ENCODE measurements at regions not wholly inside any gene's neighbourhood (a gene's known extent, or its start where the extent isn't known, plus 50 kb on each side); places are given as distances from the start of the nearest gene placed in this dataset.

GRCh38 chrX:63917296-63917695, 132.3 kb upstream of the ARHGEF9 start:
- Histone ChIP-seq H3K9me3 (peaks cover 0 to 6% (median 0%) of the 10 kb centered on the region in 4 donors), H3K27ac (replicated peaks in 1 of 4) (no peak overlapping the region), H3K4me3 (no peak overlapping the region), H3K36me3 (no peaks in the 10 kb centered on the region), H3K27me3 (no peaks in the 10 kb centered on the region), H3K4me1 (no peaks in the 10 kb centered on the region)
- WGBS, result 83% methylated on average over 1 of the region's 1 CpG
- no peak for DNase-seq (ENCODE audit: extremely low spot score)
- TF ChIP-seq EP300 (IDR thresholded peaks at IDR 0.05) (no peak), CTCF (IDR thresholded peaks at IDR 0.05) (no peak), POLR2A (IDR thresholded peaks at IDR 0.05; ENCODE audit: low read depth) (no peak), POLR2AphosphoS5 (IDR thresholded peaks at IDR 0.05) (no peak)
- intact Hi-C loops (cut with DNase I), result no loop called here

- Histone ChIP-seq H3K4me3 (no peak overlapping the region), H3K36me3 (no peaks in the 10 kb centered on the region), H3K27ac (replicated peaks in 1 of 4) (no peak overlapping the region), H3K27me3 (no peaks in the 10 kb centered on the region), H3K9me3 (peaks cover 0 to 6% (median 0%) of the 10 kb centered on the region in 4 donors), H3K4me1 (no peaks in the 10 kb centered on the region)
- intact Hi-C loops (cut with DNase I), result no loop called here
- no peak for DNase-seq (ENCODE audit: extremely low spot score)
- TF ChIP-seq CTCF (IDR thresholded peaks at IDR 0.05), result no peak
- no peak for TF ChIP-seq EP300 (IDR thresholded peaks at IDR 0.05)
- TF ChIP-seq POLR2AphosphoS5 (IDR thresholded peaks at IDR 0.05), result no peak
- no peak for TF ChIP-seq POLR2A (IDR thresholded peaks at IDR 0.05; ENCODE audit: low read depth)
Measured at GRCh38 chrX:63913719-63914118, 128.7 kb upstream of the ARHGEF9 start.

- Histone ChIP-seq H3K9me3 (peaks cover 0 to 30% (median 3%) of the 10 kb centered on the region in 4 donors), H3K4me3 (no peak overlapping the region), H3K27ac (replicated peaks in 1 of 4) (no peak overlapping the region), H3K27me3 (no peaks in the 10 kb centered on the region), H3K4me1 (no peaks in the 10 kb centered on the region), H3K36me3 (no peaks in the 10 kb centered on the region)
- intact Hi-C loops (cut with DNase I), result no loop called here
- TF ChIP-seq POLR2AphosphoS5 (IDR thresholded peaks at IDR 0.05), result no peak
- no peak for DNase-seq (ENCODE audit: extremely low spot score)
- WGBS, result 57% methylated on average over 2 of the region's 2 CpGs
Measured at GRCh38 chrX:63889001-63889400, 104.0 kb upstream of the ARHGEF9 start.

- H3K9me3 ChIP-seq, result peaks cover 0 to 14% (median 0%) of the 10 kb centered on the region in 4 donors
- intact Hi-C loops (cut with DNase I), result no loop called here
- H3K36me3 ChIP-seq, result no peaks in the 10 kb centered on the region
- H3K4me1 ChIP-seq, result no peaks in the 10 kb centered on the region
- no peak for TF ChIP-seq EP300 (IDR thresholded peaks at IDR 0.05)
- no peak for TF ChIP-seq POLR2AphosphoS5 (IDR thresholded peaks at IDR 0.05)
- no peak for TF ChIP-seq CTCF (IDR thresholded peaks at IDR 0.05)
- TF ChIP-seq POLR2A (IDR thresholded peaks at IDR 0.05; ENCODE audit: low read depth), result no peak
- DNase-seq (ENCODE audit: extremely low spot score), result no peak
- no peak overlapping the region for H3K4me3 ChIP-seq
- WGBS, result 79% methylated on average over 7 of the region's 10 CpGs
- no peaks in the 10 kb centered on the region for H3K27me3 ChIP-seq
- H3K27ac ChIP-seq (replicated peaks in 1 of 4), result no peak overlapping the region
Measured at GRCh38 chrX:63884821-63885790, 100.1 kb upstream of the ARHGEF9 start.

- WGBS, result 69% methylated on average over 3 of the region's 3 CpGs
- Histone ChIP-seq H3K4me1 (no peaks in the 10 kb centered on the region), H3K27ac (replicated peaks in 1 of 4) (no peak overlapping the region), H3K4me3 (no peak overlapping the region), H3K36me3 (no peaks in the 10 kb centered on the region), H3K9me3 (peaks cover 0 to 4% (median 0%) of the 10 kb centered on the region in 4 donors), H3K27me3 (no peaks in the 10 kb centered on the region)
- intact Hi-C loops (cut with DNase I), result no loop called here
- no peak for TF ChIP-seq POLR2A (IDR thresholded peaks at IDR 0.05; ENCODE audit: low read depth)
- no peak for TF ChIP-seq EP300 (IDR thresholded peaks at IDR 0.05)
- TF ChIP-seq POLR2AphosphoS5 (IDR thresholded peaks at IDR 0.05), result no peak
- no peak for TF ChIP-seq CTCF (IDR thresholded peaks at IDR 0.05)
- DNase-seq (ENCODE audit: extremely low spot score), result no peak
Measured at GRCh38 chrX:63869506-63869905, 84.5 kb upstream of the ARHGEF9 start.
